D721Med (cell line): ENCODE measurements at regions not wholly inside any gene's neighbourhood (a gene's known extent, or its start where the extent isn't known, plus 50 kb on each side); places are given as distances from the start of the nearest gene placed in this dataset.

Experiments used
- DNase-seq: peaks from one replicate; pipeline ENCODE4 v3.0.0; 2011; ENCODE audit warnings: low spot score; ENCODE audit not compliant: insufficient read length
- FAIRE-seq: peaks from 2 replicates; lab custom pipeline; 2011; peaks lifted over from hg19 to GRCh38; lab: Jason Lieb, UNC
- CTCF ChIP-seq: IDR thresholded peaks from 2 replicates; pipeline ENCODE4 v1.5.1; 2012; ENCODE audit warnings: mild to moderate bottlenecking, control low read depth; ENCODE audit not compliant: insufficient read depth; ENCODE audit errors: missing control alignments

DNA sequence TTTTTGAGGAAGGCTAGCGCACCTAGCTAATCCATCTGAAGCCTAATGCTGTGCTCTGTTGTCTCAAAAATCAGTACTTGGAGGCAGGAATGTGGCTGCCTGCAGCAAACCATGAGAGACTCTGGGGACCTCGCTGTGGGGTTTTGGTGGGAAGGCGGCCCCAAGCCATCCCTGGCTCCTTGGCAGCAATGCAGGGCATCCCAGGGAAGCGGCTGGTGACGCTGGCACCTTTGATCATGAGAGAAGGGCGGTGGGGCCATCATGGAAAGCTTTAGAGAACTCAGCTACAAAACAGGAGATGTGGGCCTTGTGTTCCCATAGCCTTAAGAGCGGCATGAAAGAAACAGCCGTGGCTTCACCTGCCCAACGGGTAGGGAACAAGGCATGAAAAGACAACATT lies 101.1 kb upstream of the SFSWAP start:
- no peak for DNase-seq
- no peak for TF ChIP-seq CTCF
- no peak for FAIRE-seq

DNA sequence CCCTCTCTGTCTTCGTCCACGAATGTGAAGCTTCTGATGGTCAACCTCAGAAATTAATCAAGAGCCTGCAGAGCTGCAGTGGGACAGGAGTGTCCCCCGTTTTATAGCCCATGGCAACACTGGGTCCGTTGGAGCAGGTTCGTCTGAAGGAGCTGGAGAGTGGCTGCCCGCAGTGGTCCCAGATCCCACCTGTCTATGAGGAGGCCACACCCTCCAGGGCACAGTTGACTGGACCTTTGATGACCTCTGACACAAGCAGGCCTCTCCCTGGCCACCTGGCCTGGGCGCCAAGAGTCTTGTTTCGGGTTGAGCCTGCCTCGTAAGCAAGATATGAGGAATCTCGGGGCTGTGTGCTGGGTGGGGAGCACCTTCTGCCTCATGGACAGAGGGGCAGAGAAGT lies 100.7 kb upstream of the SFSWAP start:
- FAIRE-seq (no peak), DNase-seq (no peak)
- TF ChIP-seq CTCF: no peak

DNA sequence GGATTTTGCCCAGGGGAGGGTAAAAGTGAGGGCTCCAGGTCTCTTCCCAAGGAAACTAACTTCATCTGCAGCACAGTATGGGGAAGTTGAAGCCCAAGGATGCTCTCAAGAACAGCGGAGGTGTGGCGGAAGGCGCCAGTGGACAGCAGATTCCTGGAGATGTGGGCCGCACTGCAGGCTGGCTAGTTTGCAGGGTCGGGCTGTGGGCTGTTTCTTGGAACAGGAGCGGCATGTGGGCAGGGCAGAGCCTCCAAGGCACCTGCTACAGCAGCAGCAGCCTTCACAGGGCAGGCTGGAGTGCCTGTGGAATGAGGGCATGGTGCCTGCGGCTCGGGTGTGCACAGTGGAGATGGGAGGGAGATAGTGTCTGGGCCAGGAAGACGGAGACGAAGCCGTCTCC lies 100.0 kb upstream of the SFSWAP start:
- FAIRE-seq (no peak), DNase-seq (no peak)
- TF ChIP-seq CTCF: no peak

DNA sequence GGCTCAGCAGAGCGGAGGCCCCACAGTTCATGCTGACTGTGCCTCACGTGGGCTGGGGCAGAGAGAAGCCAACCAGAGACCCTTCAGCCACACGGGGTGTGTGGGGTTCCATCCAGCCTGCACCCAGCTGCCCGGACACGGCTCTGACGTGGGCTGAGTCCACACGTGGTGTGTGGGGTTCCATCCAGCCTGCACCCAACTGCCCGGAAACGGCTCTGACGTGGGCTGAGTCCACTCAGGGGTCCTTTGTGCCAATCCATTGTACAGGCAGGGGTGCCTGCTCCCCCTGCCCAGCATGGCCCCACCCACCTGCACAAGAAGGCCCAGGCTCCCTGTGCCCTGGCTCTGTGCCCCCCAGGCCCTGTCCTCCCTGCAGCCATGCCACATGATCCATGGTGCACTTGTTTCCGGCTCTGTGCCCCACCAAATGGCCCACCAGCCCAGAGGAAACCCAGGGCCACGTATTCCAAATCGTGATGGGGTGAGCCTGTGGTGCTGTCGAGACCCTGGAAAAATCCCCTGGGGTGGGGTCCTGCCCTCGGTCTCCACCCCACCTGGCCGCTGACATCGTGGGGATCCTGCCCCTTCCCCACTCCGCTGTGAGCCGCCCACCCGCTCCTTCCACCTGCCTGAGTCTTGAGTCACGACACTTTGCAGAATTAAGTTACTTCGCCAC lies 99.3 kb upstream of the SFSWAP start:
- TF ChIP-seq CTCF: no peak
- FAIRE-seq: no peak
- DNase-seq: no peak

- no peak for DNase-seq
- no peak for TF ChIP-seq CTCF
- no peak for FAIRE-seq
These were observed 98.7 kb upstream of the SFSWAP start for GRCh38 chr12:131612092-131612755.

GRCh38 chr12:131613186-131613585 lies 97.7 kb upstream of the SFSWAP start:
- no peak for TF ChIP-seq CTCF
- FAIRE-seq (no peak), DNase-seq (no peak)

GRCh38 chr12:131613678-131614077 lies 97.2 kb upstream of the SFSWAP start:
- no peak for DNase-seq
- FAIRE-seq: no peak
- TF ChIP-seq CTCF: no peak
